DMS53 (cell line): ENCODE measurements at regions not wholly inside any gene's neighbourhood (a gene's known extent, or its start where the extent isn't known, plus 50 kb on each side); places are given as distances from the start of the nearest gene placed in this dataset.
A peak's percentile ranks its signal among the peaks of the same experiment; 100 is the strongest.
"Not testable (repeated sequence)": the region's sequence is repeated elsewhere in the genome, so short reads cannot be mapped to it uniquely, and the experiment has no call there.

Experiments
- DNase-seq: peaks from one replicate; lab custom pipeline; 2025; lab: John Stamatoyannopoulos, UW

DNA sequence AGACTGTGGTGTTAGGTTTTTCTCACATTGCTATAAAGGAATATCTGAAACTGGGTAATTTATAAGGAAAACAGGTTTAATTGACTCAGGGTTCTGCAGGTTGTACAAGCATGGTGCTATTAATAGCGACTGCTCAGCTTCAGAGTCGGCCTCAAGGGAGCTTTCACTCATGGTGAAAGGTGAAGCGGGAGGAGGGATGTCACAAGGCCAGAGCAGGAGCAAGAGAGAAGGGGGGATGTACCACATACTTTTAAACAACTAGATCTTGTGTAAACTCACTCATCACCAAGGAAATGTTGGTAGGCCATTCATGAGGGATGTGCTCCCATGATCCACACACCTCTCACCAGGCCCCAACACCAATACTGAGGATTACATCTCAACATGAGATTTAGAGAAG lies 313.2 kb downstream of the UBE2NL start:
- DNase-seq: not testable (repeated sequence)

DNA sequence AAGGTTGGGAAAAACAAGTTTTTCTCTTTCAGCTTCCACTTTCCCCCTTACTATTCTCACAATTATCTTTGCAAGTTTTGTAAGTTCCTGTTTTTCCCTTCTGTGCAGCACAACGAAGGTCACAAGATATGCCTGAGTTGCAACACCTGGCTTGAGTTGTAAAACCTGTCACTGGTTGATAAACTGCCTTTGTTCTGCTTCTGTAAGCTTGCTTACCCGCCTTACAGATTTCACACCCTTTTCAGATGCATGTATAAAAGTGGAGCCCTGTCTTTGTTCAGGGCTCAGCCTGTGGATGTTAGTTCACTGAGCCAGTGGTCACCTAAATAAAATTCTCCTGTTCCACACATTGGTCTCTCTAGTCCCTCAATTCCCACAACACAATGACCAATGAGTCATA lies 318.9 kb downstream of the UBE2NL start:
- not testable (repeated sequence) for DNase-seq

DNA sequence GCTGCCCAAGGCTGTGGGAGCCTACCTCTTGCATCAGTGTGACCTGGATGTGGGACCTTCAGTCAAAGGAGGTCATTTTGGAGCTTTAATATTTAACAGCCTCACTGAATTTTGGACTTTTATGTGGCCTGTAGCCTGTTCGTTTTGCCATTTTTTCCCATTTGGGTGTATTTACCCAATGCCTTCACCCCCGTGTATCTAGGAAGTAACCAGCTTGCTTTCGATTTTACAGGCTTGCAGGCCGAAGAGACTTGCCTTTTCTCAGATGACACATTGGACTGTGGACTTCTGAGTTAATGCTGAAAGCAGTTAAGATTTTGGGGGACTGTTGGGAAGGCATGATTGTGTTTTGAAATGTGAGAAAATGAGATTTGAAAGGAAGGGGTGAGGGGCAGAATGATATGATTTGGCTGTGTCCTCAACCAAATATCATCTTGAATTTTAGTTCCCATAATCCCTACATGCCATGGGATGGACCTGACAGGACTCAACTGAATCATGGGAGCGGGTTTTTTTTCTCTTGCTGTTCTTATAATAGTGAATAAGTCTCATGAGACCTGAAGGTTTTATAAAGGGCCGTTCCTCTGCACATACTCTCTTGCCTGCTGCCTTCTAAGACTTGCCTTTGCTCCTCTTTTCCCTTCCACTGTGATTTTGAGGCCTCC lies 324.6 kb downstream of the UBE2NL start:
- not testable (repeated sequence) for DNase-seq

DNA sequence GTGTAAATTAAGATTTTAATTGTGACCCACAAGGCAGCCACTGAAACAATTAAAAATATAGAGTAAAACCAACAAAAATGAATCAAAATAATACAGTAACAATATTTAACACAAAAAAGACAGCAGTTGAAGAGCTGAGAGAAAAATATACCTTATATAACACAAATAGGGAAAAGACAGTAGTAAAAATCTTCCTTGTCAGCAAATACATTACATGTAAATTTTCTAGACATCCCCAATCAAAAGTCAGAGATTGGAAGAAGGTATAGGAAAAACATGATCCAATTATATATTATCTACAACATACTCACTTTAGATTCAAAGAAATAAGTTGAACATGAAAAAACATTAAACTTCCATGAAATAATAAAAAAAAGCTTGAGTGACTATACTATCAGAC lies 330.8 kb downstream of the UBE2NL start:
- no peak for DNase-seq

DNA sequence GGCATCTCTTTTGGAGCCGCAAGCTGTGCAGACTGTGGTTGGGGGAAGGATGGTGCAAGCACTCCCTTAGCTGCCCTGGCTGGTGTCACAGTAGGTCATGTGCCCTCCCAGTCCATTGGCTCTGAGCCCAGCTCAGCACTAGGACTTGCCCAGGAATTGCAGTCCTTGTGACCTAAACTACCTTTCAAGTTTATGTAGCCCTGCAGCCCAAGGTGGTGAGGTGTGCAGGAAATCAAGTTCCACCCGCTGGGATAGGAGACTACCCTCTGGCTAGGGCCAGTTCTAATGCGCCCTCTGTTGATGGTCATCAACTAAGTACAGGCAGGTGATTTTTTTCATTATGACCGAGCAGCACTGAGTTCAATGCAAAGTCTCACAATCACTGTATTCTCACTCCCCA lies 335.2 kb downstream of the UBE2NL start:
- DNase-seq: peak; percentile 72

DNA sequence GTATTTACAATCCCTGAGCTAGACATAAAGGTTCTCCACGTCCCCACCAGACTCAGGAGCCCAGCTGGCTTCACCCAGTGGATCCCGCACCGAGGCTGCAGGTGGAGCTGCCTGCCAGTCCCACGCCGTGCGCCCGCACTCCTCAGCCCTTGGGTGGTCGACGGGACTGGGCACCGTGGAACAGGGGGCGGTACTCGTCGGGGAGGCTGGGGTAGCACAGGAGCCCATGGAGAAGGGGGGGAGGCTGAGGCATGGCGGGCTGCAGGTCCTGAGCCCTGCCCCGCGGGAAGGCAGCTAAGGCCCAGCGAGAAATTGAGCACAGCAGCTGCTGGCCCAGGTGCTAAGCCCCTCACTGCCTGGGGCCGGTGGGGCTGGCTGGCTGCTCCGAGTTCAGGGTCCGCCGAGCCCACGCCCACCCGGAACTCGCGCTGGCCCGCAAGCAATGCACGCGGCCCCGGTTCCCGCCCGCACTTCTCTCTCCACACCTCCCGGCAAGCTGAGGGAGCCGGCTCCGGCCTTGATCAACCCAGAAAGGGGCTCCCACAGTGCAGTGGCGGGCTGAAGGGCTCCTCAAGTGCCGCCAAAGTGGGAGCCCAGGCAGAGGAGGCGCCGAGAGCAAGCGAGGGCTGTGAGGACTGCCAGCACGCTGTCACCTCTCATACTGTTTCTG lies 347.4 kb downstream of the UBE2NL start:
- not testable (repeated sequence) for DNase-seq

DNA sequence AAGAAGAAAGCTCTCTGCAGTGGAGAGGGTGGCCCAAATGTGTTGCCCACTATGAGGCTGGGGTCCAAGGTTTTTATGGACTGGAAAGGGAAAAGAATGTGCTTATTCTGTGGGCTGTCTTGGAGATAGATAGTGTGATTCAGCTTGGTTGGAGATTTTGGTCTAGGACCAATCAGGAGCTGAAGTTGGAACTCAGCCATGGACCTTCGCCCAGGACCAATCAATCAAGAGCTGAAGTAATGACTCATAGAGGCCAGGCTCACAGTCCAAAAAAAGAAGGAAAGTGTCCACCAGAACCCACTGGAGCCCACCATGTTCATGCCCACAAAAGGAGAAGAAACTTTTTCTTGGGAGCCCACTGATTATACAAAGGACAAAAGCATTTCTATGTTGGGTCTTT lies 369.5 kb downstream of the UBE2NL start:
- no peak for DNase-seq

DNA sequence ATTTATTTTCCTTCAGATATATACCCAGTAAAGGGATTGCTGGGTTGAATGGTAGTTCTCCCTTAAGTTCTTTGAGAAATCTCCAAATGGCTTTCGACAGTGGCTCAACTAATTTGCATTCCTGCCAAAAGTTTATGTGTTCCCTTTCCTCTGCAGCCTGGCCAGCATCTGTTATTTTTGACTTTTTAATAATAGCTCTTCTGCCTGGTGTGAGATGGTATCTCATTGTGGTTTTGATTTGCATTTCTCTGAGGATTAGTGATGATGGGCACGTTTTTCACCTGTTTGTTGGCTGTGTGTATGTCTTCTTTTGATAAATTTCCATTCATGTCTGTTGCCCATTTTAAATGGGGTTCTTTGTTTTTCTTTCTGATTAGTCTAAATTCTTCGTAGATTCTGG lies 375.2 kb downstream of the UBE2NL start:
- DNase-seq: no peak

DNA sequence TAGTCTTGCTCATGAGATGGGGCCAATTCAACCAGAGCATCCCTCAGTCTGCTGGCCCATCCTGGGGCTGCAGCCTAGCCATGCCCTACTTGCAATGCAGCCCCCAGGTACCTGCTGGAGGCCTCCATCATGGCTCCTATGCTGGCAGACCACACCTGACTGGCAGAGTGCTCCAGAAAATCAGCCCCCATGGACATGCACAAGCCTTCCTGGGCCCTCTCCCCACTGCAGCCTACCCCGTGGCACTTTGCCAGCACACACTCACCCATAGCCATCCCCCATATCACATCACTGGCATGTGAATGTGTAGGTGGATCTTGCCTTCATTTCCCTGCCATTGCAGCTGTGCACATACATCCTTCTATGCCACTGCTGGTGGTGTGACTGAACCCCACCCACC lies 381.8 kb downstream of the UBE2NL start:
- DNase-seq: no peak

DNA sequence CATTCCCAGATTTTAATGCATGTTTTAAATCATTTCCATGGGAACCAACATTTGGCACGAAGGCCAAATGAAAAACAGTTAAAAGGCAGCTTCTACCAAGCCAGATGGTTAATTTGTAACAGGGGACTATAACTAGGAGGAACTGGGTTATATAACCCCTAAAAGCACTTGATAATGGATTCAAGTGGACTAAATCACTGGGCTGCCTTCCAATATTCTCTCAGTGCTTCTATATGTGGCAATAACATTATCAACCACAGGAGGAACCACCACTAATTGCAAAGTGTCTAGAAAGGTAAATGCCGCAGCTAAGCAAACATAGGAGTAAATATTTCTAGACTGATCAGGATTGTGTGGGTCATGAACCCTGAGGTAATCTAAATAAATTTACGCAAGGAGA lies 391.5 kb downstream of the UBE2NL start:
- DNase-seq: peak; percentile 89

DNA sequence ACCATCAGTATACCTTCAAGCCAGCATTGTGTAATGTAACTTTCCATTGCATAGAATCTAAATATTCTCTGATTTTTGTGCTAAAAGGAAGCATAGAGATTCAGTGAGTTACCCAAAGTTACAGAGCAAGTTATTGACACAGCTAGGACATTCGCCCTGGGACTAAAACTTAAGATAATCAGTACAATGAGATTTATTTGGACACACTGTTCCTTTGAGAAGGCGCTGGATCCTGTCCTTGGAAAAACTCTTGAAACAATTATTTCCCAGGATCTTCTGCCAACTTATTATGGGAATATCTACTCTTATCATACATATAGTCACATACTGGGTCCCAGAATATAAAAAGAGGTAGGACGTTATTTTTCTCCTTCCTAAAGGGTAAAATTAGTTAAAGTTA lies 392.0 kb downstream of the UBE2NL start:
- no peak for DNase-seq

DNA sequence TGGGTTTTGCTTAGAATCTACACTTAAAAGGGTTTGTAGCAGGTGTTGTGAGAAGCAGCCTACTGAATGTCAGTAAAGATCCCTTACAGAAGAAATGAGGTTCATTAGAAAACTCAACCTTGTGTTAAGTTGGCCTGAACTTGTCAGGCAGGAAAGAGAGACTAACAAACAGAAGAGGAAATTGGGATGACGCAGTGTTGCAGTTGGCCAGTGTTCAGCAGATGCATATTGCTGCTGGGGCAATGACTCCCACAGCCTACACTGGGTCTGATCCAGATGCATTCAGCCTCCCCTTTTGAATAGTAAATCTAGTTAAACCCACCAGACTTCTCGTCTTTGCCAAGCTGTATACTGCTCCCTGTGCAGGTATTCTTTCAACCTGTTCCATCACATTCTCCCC lies 409.4 kb downstream of the UBE2NL start:
- no peak for DNase-seq

DNA sequence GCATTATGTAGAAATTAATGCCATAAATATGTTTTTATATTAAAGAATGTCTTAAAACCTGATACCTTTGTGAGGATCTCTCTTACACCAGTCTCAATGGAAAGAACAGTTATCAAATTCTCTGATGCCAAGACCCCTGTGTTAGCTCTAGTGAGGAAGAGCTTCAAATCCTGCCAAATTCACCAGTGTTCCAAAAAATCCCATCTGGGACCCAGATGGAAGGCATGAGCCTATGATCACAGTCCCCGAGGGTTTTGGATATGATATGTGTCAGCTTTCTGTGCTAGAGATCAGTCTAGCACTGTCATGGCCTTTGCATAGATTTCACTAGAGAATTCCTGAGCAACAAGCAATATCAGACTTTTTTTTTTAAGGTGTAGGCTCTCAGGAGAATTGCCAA lies 412.1 kb downstream of the UBE2NL start:
- DNase-seq: no peak

DNA sequence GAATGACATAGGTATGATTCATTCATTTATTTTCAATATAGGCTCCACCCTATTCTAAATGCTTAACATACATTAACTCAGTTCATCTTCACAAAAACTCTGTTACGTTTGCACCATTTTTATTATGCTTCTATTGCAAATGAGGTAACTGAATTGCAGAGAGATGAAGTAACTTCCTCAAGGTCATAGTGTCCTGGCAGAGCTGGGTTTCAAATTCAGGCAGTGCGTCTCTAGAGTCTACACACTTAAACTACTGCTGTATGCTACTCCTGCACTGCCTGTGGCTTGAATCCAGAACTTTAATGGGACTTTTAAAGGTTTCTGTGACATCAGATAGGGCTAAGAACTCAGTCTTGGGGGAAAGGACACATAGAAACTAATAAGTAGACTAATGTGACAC lies 413.4 kb downstream of the UBE2NL start:
- DNase-seq: no peak

DNA sequence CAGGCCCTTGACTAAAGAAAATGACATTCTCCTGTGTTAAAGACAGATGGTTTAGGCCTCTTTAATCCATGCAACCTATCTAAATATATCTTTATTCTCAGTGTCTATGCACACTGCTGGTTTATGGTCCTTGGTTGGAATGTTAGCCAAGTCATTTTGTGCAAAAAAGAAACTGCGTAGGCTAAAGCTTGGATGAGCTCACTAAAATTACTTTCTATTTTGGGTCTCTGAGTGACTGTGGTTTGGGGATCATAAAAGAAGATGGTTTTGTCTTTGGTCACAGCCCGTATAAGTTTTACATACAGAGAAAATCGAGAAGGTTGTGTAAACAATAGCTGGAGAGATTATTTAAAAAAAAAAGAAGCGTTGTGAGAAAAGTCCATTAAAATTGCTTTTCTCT lies 443.6 kb downstream of the UBE2NL start:
- DNase-seq: no peak

DNA sequence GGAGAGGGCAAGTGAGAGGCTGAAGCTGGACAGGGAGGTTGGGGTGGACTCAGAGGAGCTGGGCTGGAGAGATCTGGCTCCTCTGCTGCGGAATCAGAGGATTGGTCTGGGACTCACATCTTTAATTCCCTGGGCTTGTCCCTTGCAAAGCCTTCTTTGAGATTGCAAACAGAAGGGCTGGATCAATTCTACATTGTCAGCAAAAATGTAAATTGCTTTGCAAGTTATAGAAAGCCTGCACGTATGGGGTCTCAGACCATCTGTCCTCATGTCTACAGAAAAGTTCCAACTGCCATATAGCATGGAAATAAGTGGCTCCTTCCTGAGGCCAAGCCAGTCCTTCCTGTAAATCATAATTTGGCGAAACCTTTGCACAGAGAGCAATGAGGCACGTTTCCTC lies 449.6 kb downstream of the UBE2NL start:
- no peak for DNase-seq

DNA sequence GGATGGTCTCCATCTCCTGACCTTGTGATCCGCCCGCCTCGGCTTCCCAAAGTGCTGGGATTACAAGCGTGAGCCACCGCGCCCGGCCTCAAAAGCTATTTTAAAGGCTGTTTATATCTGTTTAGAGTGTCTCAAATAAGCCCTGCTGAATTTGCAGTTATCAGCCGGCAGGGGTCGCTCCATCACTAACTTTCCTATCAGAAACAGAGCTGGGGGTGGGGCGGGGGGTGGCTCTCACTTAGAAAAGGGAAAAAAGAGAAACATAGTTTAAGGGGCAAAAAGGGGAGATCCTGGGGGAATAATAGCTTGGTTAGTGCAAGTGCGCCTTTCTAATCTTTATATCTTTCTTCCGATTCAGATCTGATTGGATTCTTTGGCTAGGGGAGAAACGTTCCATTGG lies 450.7 kb downstream of the UBE2NL start:
- peak; percentile 65 for DNase-seq

DNA sequence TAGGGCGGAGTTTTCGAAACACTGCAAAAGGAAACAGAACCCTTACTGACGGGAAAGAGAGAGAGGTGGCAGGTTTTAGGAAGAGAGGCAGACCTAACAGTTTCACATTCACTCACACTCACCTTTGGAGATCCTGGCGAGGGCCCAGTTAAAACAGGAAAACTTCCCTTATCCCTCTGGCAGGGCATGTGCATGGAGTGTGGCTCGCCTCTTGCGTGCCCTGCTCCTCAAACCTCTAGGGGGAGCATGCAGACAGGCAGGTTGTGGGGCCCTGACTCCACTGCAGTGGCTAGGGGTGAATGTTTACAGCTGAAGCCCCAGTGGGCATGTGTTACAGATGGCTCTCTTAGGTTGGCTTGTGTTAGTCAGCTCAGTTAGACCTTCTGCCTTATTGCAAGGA lies 451.5 kb downstream of the UBE2NL start:
- peak; percentile 33 for DNase-seq

DNA sequence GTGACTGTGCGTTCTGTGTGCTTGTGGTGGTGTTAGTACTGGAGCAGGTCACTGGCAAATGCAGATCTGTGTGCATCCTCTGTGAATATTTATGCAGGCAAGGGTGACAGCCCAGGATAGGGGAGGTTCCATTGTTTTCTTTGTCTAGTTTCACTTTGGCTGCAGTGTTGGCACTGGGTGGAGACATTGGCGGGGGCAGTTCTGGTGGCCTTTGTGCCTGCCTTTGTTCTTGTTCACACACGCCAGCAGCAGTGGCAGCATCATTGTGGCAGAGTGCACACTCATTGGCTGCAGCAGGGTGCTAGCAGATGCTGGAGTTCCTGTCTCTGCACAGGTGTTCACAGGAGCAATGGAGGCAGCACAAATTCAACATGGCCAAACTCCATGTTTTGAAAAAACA lies 495.3 kb downstream of the UBE2NL start:
- DNase-seq: peak; percentile 8

DNA sequence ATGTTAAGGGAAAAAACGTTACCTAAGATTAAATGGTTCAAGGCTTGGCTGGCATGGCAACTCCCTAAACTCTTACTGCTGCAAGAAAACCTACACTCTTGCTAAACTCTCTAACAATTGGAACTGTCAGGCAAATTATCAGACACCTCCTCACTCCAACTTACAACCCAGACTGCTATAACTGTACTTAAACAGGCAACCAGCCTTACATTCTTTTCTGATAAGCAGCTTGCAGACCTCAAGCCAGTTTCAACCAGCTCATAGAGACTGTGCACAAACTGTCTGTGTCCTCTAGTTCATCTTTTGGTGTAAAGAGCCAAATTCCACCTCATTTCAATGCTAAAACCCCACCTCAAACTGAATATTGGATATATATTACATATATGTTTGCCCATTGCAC lies 504.9 kb downstream of the UBE2NL start:
- peak; percentile 3 for DNase-seq
